HFF-Myc (cell line): ENCODE measurements at regions not wholly inside any gene's neighbourhood (a gene's known extent, or its start where the extent isn't known, plus 50 kb on each side); places are given as distances from the start of the nearest gene placed in this dataset.
"Not testable (repeated sequence)": the region's sequence is repeated elsewhere in the genome, so short reads cannot be mapped to it uniquely, and the experiment has no call there.

Source experiments
- DNase-seq: peaks from one replicate; pipeline ENCODE4 v3.0.0-alpha.2; 2011; ENCODE audit warnings: low read depth; ENCODE audit errors: extremely low read depth
- H3K4me3 ChIP-seq: replicated peaks from 2 replicates; pipeline ENCODE4 v1.5.1; 2011; ENCODE audit warnings: low read depth, mild to moderate bottlenecking, control low read depth, low read length
- TF ChIP-seq, protein P1 (sequence below): IDR thresholded peaks from 2 replicates; pipeline ENCODE4 v1.5.1; 2012; ENCODE audit warnings: mild to moderate bottlenecking, low read depth, low read length, control low read depth; ENCODE audit errors: missing control alignments

- DNase-seq, result no peak
- TF ChIP-seq, protein P1, sequence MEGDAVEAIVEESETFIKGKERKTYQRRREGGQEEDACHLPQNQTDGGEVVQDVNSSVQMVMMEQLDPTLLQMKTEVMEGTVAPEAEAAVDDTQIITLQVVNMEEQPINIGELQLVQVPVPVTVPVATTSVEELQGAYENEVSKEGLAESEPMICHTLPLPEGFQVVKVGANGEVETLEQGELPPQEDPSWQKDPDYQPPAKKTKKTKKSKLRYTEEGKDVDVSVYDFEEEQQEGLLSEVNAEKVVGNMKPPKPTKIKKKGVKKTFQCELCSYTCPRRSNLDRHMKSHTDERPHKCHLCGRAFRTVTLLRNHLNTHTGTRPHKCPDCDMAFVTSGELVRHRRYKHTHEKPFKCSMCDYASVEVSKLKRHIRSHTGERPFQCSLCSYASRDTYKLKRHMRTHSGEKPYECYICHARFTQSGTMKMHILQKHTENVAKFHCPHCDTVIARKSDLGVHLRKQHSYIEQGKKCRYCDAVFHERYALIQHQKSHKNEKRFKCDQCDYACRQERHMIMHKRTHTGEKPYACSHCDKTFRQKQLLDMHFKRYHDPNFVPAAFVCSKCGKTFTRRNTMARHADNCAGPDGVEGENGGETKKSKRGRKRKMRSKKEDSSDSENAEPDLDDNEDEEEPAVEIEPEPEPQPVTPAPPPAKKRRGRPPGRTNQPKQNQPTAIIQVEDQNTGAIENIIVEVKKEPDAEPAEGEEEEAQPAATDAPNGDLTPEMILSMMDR, result no peak
- no peak overlapping the region for H3K4me3 ChIP-seq
Measured at GRCh38 chr6:78629836-78630235, 237.5 kb upstream of the IRAK1BP1 start.

DNA sequence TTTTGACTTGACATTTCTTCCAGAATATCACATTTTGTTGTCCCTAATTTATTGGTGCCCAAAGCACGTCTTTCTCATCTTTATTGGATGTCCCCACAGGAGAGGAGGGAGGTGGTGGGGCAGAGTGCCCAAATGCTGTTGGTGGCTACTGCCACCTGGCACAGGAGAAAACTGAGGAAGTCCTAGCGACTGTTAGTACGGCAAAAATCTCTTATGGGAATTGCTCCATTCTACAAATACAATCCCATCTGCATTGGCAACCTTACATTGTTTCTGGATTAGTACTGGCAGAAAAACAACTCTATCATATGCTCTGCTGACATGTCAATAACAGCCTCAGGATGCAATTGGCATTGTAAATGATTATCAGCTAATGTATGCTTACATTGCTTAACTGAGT is 235.4 kb upstream of the IRAK1BP1 start:
- TF ChIP-seq, protein P1, result no peak
- no peak overlapping the region for H3K4me3 ChIP-seq
- no peak for DNase-seq

DNA sequence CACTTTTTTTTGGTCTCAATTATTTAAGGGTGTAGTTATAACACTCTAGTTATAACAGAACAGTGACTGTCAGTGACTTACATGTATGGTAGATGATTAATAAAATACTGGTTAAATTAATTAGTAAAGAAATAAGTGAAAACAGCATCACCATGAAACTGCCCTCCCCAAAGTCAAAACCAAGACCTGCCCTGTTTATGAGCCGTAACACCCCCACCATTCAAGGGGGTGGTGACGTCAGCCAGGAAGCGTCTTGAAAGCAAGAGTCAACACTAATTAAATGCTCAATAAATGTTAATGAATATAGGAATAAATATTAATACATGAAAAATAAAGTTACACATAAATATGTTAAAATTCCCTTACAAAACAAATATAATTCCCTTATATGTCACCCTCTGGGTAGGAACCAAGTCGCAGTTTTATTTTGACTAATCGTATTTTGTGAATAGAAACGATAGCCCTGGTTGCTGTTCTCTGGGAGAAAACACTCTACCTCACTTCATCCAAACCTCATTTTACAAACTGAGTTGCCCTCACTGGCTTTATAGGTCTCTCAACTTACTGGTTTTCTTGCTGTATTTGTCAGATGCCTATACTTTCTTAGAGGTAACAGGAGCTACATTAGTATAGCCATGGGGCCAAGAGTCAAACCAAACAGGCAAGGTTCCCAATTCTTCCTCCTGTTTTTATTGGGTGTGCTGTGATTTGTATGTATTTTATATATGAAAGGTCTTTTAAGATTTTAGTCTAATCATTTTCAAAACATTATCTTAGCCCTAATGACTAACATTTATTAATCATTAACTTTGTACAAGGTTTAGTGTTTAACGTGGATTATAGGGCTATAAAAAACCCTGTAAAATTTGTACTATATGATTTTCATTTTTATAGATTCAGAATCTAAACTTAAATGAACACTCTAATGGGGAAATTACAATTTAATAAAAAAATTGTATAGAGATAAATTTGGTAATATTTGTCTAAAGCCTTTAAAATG is 227.9 kb upstream of the IRAK1BP1 start:
- no peak overlapping the region for H3K4me3 ChIP-seq
- DNase-seq, result no peak
- TF ChIP-seq, protein P1, result no peak

- H3K4me3 ChIP-seq, DNase-seq: not testable (repeated sequence)
Measured at GRCh38 chr6:78643976-78644375, 223.4 kb upstream of the IRAK1BP1 start.

GRCh38 chr6:78646542-78647415 is 220.6 kb upstream of the IRAK1BP1 start:
- not testable (repeated sequence) for DNase-seq, H3K4me3 ChIP-seq

DNA sequence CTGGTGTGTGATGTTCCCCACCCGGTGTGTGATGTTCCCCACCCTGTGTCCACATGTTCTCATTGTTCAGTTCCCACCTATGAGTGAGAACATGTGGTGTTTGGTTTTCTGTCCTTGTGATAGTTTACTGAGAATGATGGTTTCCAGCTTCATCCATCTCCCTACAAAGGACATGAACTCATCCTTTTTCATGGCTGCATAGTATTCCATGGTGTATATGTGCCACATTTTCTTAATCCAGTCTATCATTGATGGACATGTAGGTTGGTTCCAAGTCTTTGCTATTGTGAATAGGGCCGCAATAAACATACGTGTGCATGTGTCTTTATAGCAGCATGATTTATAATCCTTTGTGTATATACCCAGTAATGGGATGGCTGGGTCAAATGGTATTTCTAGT is 201.5 kb upstream of the IRAK1BP1 start:
- H3K4me3 ChIP-seq, DNase-seq: not testable (repeated sequence)

DNA sequence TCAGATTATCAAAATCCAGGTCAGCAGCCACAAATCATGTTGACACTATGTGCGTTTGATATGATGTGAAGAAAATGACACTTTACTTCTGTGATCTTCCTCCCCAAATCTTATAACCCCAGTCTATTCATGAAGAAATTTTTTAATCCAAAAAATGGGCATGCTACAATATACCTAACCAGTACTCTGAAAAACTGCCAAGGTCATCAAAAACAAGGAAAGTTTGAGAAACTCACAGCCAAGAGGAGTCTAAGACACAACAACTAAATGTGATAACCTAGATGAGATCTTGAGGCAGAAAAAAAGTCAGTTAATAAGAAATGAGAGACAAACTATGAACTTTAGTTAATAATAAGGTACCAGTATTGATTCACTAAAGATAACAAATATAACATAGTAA is 200.6 kb upstream of the IRAK1BP1 start:
- no peak for DNase-seq

GRCh38 chr6:78670156-78670555 is 197.2 kb upstream of the IRAK1BP1 start:
- DNase-seq, result no peak
- TF ChIP-seq, protein P1, result no peak
- no peak overlapping the region for H3K4me3 ChIP-seq

More for the DNA sequence above, 200.6 kb upstream of the IRAK1BP1 start:
- no peak overlapping the region for H3K4me3 ChIP-seq
- TF ChIP-seq, protein P1, result no peak
